Calu3 (cell line): ENCODE measurements at regions not wholly inside any gene's neighbourhood (a gene's known extent, or its start where the extent isn't known, plus 50 kb on each side); places are given as distances from the start of the nearest gene placed in this dataset.

Experiments
- BruUV-seq: library from RNA; stranded (reverse); fragments of 400-500 nt; replicated peaks from 2 replicates; lab custom pipeline; 2021; lab: Mats Ljungman, UMichigan
- CTCF ChIA-PET: fragments of 300-600 bp; sonication (Branson Sonifier 250); formaldehyde crosslinking; loops from one replicate; lab custom pipeline; 2022; ENCODE audit warnings: antibody characterized with exemption; lab: Charles Lee
- DNase-seq: peaks from one replicate; pipeline ENCODE4 v3.0.0; 2022
- H3K27ac Mint-ChIP-seq: one replicate; pipeline ENCODE4 v1.8.0; 2022; ENCODE audit warnings: mixed read lengths; ENCODE audit not compliant: unreplicated experiment
- H3K27me3 Mint-ChIP-seq: one replicate; pipeline ENCODE4 v1.8.0; 2022; ENCODE audit warnings: mixed read lengths; ENCODE audit not compliant: unreplicated experiment
- H3K36me3 Mint-ChIP-seq: one replicate; pipeline ENCODE4 v1.8.0; 2022; ENCODE audit warnings: mild to moderate bottlenecking, moderate library complexity, mixed read lengths; ENCODE audit not compliant: insufficient read depth, unreplicated experiment
- H3K4me1 Mint-ChIP-seq: one replicate; pipeline ENCODE4 v1.8.0; 2022; ENCODE audit warnings: mild to moderate bottlenecking, low read depth, mixed read lengths; ENCODE audit not compliant: unreplicated experiment
- H3K4me3 Mint-ChIP-seq: one replicate; pipeline ENCODE4 v1.8.0; 2022; ENCODE audit warnings: mild to moderate bottlenecking, low read depth, moderate library complexity, mixed read lengths; ENCODE audit not compliant: unreplicated experiment
- H3K9me3 Mint-ChIP-seq: one replicate; pipeline ENCODE4 v1.8.0; 2022; ENCODE audit warnings: low read depth, mixed read lengths; ENCODE audit not compliant: unreplicated experiment
- intact Hi-C: fragments of 100-400 bp; cut with micrococcal nuclease; formaldehyde crosslinking; loops from one replicate; pipeline ENCODE4 v1.10.0; 2022; ENCODE audit not compliant: unreplicated experiment
- TF ChIP-seq, protein P1 (sequence below): fragments of 200-600 bp; IDR thresholded peaks from one replicate; pipeline ENCODE4 v1.8.0; 2022; ENCODE audit warnings: antibody characterized with exemption; ENCODE audit not compliant: unreplicated experiment

DNA sequence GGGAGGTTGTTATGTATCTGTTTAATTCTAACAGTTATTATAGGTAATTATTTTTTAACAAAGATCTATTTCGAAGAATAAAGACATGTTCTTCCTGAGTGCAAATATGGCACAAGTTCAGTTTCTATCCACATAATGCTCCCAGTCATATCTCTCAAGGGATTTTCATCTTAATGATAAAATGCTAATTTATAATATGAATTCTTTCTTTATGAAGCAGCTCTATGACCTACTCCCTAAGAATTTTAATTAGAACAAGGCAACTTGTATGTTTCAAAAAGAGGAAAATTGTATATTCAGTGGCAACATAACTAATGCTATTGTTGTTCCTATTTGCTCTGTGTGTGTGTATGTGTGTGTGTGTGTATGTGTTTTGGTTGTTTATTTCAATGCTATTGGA is 1222.1 kb upstream of the NCAM2 start:
- no peak for DNase-seq
- H3K4me1 Mint-ChIP-seq = no peaks in the 10 kb centered on the region
- no peaks in the 10 kb centered on the region for H3K36me3 Mint-ChIP-seq
- no TSS peak for BruUV-seq
- intact Hi-C loops = loop anchor here (10.0 kb wide), 1 partner anchor 61 kb away; no protein-coding TSS in a partner anchor
- no peak overlapping the region for H3K4me3 Mint-ChIP-seq
- peaks cover 6% of the 10 kb centered on the region for H3K9me3 Mint-ChIP-seq
- no peak overlapping the region for H3K27ac Mint-ChIP-seq
- no peaks in the 10 kb centered on the region for H3K27me3 Mint-ChIP-seq
- TF ChIP-seq, protein P1, sequence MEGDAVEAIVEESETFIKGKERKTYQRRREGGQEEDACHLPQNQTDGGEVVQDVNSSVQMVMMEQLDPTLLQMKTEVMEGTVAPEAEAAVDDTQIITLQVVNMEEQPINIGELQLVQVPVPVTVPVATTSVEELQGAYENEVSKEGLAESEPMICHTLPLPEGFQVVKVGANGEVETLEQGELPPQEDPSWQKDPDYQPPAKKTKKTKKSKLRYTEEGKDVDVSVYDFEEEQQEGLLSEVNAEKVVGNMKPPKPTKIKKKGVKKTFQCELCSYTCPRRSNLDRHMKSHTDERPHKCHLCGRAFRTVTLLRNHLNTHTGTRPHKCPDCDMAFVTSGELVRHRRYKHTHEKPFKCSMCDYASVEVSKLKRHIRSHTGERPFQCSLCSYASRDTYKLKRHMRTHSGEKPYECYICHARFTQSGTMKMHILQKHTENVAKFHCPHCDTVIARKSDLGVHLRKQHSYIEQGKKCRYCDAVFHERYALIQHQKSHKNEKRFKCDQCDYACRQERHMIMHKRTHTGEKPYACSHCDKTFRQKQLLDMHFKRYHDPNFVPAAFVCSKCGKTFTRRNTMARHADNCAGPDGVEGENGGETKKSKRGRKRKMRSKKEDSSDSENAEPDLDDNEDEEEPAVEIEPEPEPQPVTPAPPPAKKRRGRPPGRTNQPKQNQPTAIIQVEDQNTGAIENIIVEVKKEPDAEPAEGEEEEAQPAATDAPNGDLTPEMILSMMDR = no peak
- CTCF ChIA-PET = no interaction called here

DNA sequence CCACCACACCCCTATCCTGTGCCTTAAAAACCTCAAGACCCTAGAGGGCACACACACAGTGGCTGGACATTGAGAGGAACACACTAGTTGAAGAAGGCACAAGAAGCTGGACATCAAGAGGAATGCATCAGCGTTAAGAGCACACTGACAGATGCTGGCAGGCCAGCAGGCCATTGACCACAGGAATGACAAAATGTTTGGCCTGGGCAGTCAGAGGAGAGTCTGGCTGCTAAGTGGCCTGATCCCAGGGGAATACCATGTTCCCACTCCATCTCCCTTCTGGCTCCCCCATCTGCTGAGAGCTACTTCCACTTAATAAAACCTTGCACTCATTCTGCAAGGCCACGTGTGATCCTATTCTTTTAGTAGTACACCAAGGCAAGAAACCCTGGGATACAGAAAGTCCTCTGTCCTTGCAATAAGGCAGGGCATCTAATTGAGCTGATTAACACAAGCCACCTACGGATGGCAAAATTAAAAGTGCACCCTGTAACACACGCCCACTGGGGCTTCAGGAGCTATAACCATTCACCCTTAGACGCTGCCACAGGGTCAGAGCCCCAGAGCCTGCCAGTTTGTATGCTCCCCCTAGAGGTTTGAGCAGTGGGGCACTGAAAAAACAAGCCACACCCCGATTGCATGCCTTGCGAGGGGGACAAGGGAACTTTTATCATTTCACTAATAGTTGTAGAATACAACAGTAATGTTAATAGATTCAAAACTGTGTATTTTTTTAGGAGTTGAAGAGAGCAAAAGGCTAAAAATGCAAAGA is 1216.1 kb upstream of the NCAM2 start:
- BruUV-seq = no TSS peak

DNA sequence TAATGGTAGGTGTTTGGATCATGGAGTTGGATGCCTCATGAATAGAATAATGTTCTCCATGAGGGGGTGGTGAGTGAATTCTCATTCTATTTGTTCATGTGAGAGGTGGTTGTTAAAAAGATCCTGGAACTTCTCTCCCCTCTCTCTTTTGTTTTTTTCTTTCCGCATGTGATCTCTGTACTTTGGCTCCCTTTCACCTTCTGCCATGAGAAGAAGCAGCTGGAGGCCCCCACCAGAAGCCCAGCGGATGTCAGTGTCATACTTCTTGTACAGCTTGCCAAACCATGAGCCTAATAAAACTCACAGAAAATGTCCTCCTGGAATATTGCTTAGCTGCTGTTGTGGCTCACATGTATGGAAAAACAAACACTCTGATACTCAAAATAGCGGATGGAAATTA is 1212.3 kb upstream of the NCAM2 start:
- no TSS peak for BruUV-seq
- DNase-seq = no peak
- no peak overlapping the region for H3K27ac Mint-ChIP-seq
- peaks cover 4% of the 10 kb centered on the region for H3K9me3 Mint-ChIP-seq
- H3K4me1 Mint-ChIP-seq = no peaks in the 10 kb centered on the region
- intact Hi-C loops = no loop called here
- TF ChIP-seq, protein P1 = no peak
- no peaks in the 10 kb centered on the region for H3K36me3 Mint-ChIP-seq
- H3K27me3 Mint-ChIP-seq = no peaks in the 10 kb centered on the region
- no peak overlapping the region for H3K4me3 Mint-ChIP-seq
- CTCF ChIA-PET = no interaction called here

More for the DNA sequence above, 1216.1 kb upstream of the NCAM2 start:
- intact Hi-C loops = no loop called here
- CTCF ChIA-PET = no interaction called here
- Mint-ChIP-seq H3K9me3 (peaks cover 4% of the 10 kb centered on the region), H3K4me1 (no peaks in the 10 kb centered on the region), H3K4me3 (no peak overlapping the region), H3K36me3 (no peaks in the 10 kb centered on the region), H3K27ac (no peak overlapping the region), H3K27me3 (no peaks in the 10 kb centered on the region)
- no peak for DNase-seq
- TF ChIP-seq, protein P1 = no peak

DNA sequence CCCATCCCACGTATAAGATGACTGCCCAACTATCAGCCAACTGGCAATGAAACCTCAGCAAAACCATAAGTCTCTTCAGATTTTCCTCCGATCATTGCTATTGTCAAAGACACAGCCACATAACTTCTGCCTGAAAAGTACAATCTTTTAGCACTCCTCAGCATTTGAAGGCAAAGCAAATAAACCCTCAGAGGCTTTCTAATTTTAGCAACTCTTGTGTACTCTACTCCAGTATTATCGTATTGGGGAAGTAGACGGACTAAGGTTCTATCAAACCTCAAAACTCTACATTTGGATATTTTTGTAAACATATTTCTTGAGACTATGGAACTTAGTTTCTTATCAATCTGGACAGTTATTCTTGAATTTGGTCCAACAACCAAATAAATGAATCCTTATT is 1206.2 kb upstream of the NCAM2 start:
- intact Hi-C loops = no loop called here
- CTCF ChIA-PET = no interaction called here
- no peaks in the 10 kb centered on the region for H3K27me3 Mint-ChIP-seq
- no peaks in the 10 kb centered on the region for H3K4me1 Mint-ChIP-seq
- BruUV-seq = no TSS peak
- H3K36me3 Mint-ChIP-seq = no peaks in the 10 kb centered on the region
- H3K9me3 Mint-ChIP-seq = peaks cover 4% of the 10 kb centered on the region
- H3K4me3 Mint-ChIP-seq = no peak overlapping the region
- DNase-seq = no peak
- no peak overlapping the region for H3K27ac Mint-ChIP-seq
- TF ChIP-seq, protein P1 = no peak
